ENCODE measurements at regions not wholly inside any gene's neighbourhood (a gene's known extent, or its start where the extent isn't known, plus 50 kb on each side); places are given as distances from the start of the nearest gene placed in this dataset.
"Not testable (repeated sequence)": the region's sequence is repeated elsewhere in the genome, so short reads cannot be mapped to it uniquely, and the experiment has no call there.

GRCh38 chr2:76697439-76697838, 824.7 kb downstream of the LRRTM4 start:
- not testable (repeated sequence) for DNase-seq (ENCODE audit: low read depth)

GRCh38 chr2:76692908-76693307, 829.3 kb downstream of the LRRTM4 start:
- no peak for DNase-seq (ENCODE audit: low read depth)

GRCh38 chr2:76688732-76689131, 833.4 kb downstream of the LRRTM4 start:
- no peak for DNase-seq (ENCODE audit: low read depth)

- DNase-seq (ENCODE audit: low read depth) = no peak
These were observed 834.3 kb downstream of the LRRTM4 start for GRCh38 chr2:76687923-76688322.

GRCh38 chr2:76684756-76685155, 837.4 kb downstream of the LRRTM4 start:
- DNase-seq (ENCODE audit: low read depth) = no peak

GRCh38 chr2:76679025-76679396, 843.2 kb downstream of the LRRTM4 start:
- no peak for DNase-seq (ENCODE audit: low read depth)

GRCh38 chr2:76678383-76679024, 843.7 kb downstream of the LRRTM4 start:
- no peak for DNase-seq (ENCODE audit: low read depth)

GRCh38 chr2:76675212-76675611, 847.0 kb downstream of the LRRTM4 start:
- DNase-seq (ENCODE audit: low read depth) = no peak

- no peak for DNase-seq (ENCODE audit: low read depth)
These were observed 849.4 kb downstream of the LRRTM4 start for GRCh38 chr2:76672798-76673197.

GRCh38 chr2:76669966-76670465, 852.2 kb downstream of the LRRTM4 start:
- no peak for DNase-seq (ENCODE audit: low read depth)

- no peak for DNase-seq (ENCODE audit: low read depth)
These were observed 853.9 kb downstream of the LRRTM4 start for GRCh38 chr2:76668279-76668678.

GRCh38 chr2:76667821-76668271, 854.3 kb downstream of the LRRTM4 start:
- DNase-seq (ENCODE audit: low read depth) = no peak

- no peak for DNase-seq (ENCODE audit: low read depth)
These were observed 880.0 kb downstream of the LRRTM4 start for GRCh38 chr2:76642129-76642528.

- DNase-seq (ENCODE audit: low read depth) = no peak
These were observed 880.7 kb downstream of the LRRTM4 start for GRCh38 chr2:76641506-76641905.

GRCh38 chr2:76640905-76641304, 881.3 kb downstream of the LRRTM4 start:
- DNase-seq (ENCODE audit: low read depth) = no peak

GRCh38 chr2:76639171-76639680, 883.0 kb downstream of the LRRTM4 start:
- no peak for DNase-seq (ENCODE audit: low read depth)

GRCh38 chr2:76633276-76633921, 888.8 kb downstream of the LRRTM4 start:
- no peak for DNase-seq (ENCODE audit: low read depth)

- no peak for DNase-seq (ENCODE audit: low read depth)
These were observed 897.1 kb downstream of the LRRTM4 start for GRCh38 chr2:76625101-76625500.

GRCh38 chr2:76613330-76613729, 902.6 kb upstream of the GCFC2 start:
- DNase-seq (ENCODE audit: low read depth) = no peak

GRCh38 chr2:76612764-76613163, 902.0 kb upstream of the GCFC2 start:
- no peak for DNase-seq (ENCODE audit: low read depth)

- DNase-seq (ENCODE audit: low read depth) = no peak
These were observed 899.7 kb upstream of the GCFC2 start for GRCh38 chr2:76610451-76610850.

- peak; percentile 74 for DNase-seq (ENCODE audit: low read depth)
These were observed 889.1 kb upstream of the GCFC2 start for GRCh38 chr2:76599732-76600368.
